ENCODE measurements at regions not wholly inside any gene's neighbourhood (a gene's known extent, or its start where the extent isn't known, plus 50 kb on each side); places are given as distances from the start of the nearest gene placed in this dataset.

GRCh38 chr20:60999250-60999649, 252.8 kb upstream of the CDH4 start:
- no peak for TF ChIP-seq POLR2A (IDR thresholded peaks at IDR 0.05)
- TF ChIP-seq EP300 (IDR thresholded peaks at IDR 0.05) = no peak
- TF ChIP-seq CTCF (IDR thresholded peaks at IDR 0.05) = no peak
- no peak for TF ChIP-seq POLR2AphosphoS5 (IDR thresholded peaks at IDR 0.05)
- no peak overlapping the region for H3K27ac ChIP-seq
- no peaks in the 10 kb centered on the region for H3K4me1 ChIP-seq
- 61 to 66% (median 66%) methylated on average over 5 of the region's 5 CpGs for WGBS, 5 donors
- DNase-seq = no peak
- intact Hi-C loops (cut with DNase I; ENCODE audit: low total_unique reads) = no loop called here
- peaks cover 0 to 19% (median 0%) of the 10 kb centered on the region in 3 donors for H3K27me3 ChIP-seq
- H3K4me3 ChIP-seq = no peak overlapping the region
- H3K36me3 ChIP-seq = no peaks in the 10 kb centered on the region
- no peaks in the 10 kb centered on the region for H3K9me3 ChIP-seq

- no peak overlapping the region for H3K4me3 ChIP-seq
- no peak for DNase-seq
- peaks cover 0 to 9% (median 0%) of the 10 kb centered on the region in 3 donors for H3K27me3 ChIP-seq
- no peaks in the 10 kb centered on the region for H3K9me3 ChIP-seq
- no peaks in the 10 kb centered on the region for H3K36me3 ChIP-seq
- intact Hi-C loops (cut with DNase I; ENCODE audit: low total_unique reads) = no loop called here
- H3K4me1 ChIP-seq = no peaks in the 10 kb centered on the region
- TF ChIP-seq POLR2AphosphoS5 (IDR thresholded peaks at IDR 0.05) = no peak
- TF ChIP-seq CTCF (IDR thresholded peaks at IDR 0.05) = no peak
- no peak for TF ChIP-seq POLR2A (IDR thresholded peaks at IDR 0.05)
- TF ChIP-seq EP300 (IDR thresholded peaks at IDR 0.05) = no peak
- H3K27ac ChIP-seq = no peak overlapping the region
- WGBS, 5 donors = 75 to 81% (median 80%) methylated on average over 6 of the region's 6 CpGs
These were observed 250.0 kb upstream of the CDH4 start for GRCh38 chr20:61002090-61002489.

GRCh38 chr20:61014491-61014890, 237.6 kb upstream of the CDH4 start:
- no peaks in the 10 kb centered on the region for H3K36me3 ChIP-seq
- no peaks in the 10 kb centered on the region for H3K4me1 ChIP-seq
- no peak for TF ChIP-seq EP300 (IDR thresholded peaks at IDR 0.05)
- DNase-seq = no peak
- intact Hi-C loops (cut with DNase I; ENCODE audit: low total_unique reads) = no loop called here
- H3K9me3 ChIP-seq = peaks cover 0 to 8% (median 4%) of the 10 kb centered on the region in 4 donors
- H3K27ac ChIP-seq = no peak overlapping the region
- no peaks in the 10 kb centered on the region for H3K27me3 ChIP-seq
- no peak overlapping the region for H3K4me3 ChIP-seq
- WGBS, 5 donors = 35 to 46% (median 39%) methylated on average over 5 of the region's 5 CpGs

GRCh38 chr20:61015602-61016001, 236.5 kb upstream of the CDH4 start:
- H3K36me3 ChIP-seq = no peaks in the 10 kb centered on the region
- H3K4me3 ChIP-seq = no peak overlapping the region
- H3K4me1 ChIP-seq = no peaks in the 10 kb centered on the region
- DNase-seq = no peak
- no peaks in the 10 kb centered on the region for H3K27me3 ChIP-seq
- intact Hi-C loops (cut with DNase I; ENCODE audit: low total_unique reads) = no loop called here
- no peak for TF ChIP-seq EP300 (IDR thresholded peaks at IDR 0.05)
- no peak for TF ChIP-seq CTCF (IDR thresholded peaks at IDR 0.05)
- no peak for TF ChIP-seq POLR2AphosphoS5 (IDR thresholded peaks at IDR 0.05)
- TF ChIP-seq POLR2A (IDR thresholded peaks at IDR 0.05) = no peak
- H3K27ac ChIP-seq = no peak overlapping the region
- 68 to 78% (median 72%) methylated on average over 6 of the region's 6 CpGs for WGBS, 5 donors
- peaks cover 0 to 8% (median 4%) of the 10 kb centered on the region in 4 donors for H3K9me3 ChIP-seq

GRCh38 chr20:61019322-61019721, 232.7 kb upstream of the CDH4 start:
- WGBS, 5 donors = 88 to 93% (median 92%) methylated on average over 7 to 14 of the region's 14 CpGs
- TF ChIP-seq CTCF (IDR thresholded peaks at IDR 0.05) (no peak), POLR2A (IDR thresholded peaks at IDR 0.05) (no peak), EP300 (IDR thresholded peaks at IDR 0.05) (no peak), POLR2AphosphoS5 (IDR thresholded peaks at IDR 0.05) (no peak)

More at GRCh38 chr20:61019322-61019721, 232.7 kb upstream of the CDH4 start:
- DNase-seq = no peak
- H3K4me3 ChIP-seq = no peak overlapping the region
- H3K27me3 ChIP-seq = peaks cover 0 to 4% (median 0%) of the 10 kb centered on the region in 3 donors
- H3K36me3 ChIP-seq = no peaks in the 10 kb centered on the region
- no peak overlapping the region for H3K27ac ChIP-seq
- H3K9me3 ChIP-seq = peaks cover 0 to 8% (median 4%) of the 10 kb centered on the region in 4 donors
- no peaks in the 10 kb centered on the region for H3K4me1 ChIP-seq
- intact Hi-C loops (cut with DNase I; ENCODE audit: low total_unique reads) = no loop called here

Measured in stomach (tissue), 8 donors.